ENCODE measurements at regions not wholly inside any gene's neighbourhood (a gene's known extent, or its start where the extent isn't known, plus 50 kb on each side); places are given as distances from the start of the nearest gene placed in this dataset.
"Not testable (repeated sequence)": the region's sequence is repeated elsewhere in the genome, so short reads cannot be mapped to it uniquely, and the experiment has no call there.

GRCh38 chr1:29624320-29625083 lies 388.2 kb downstream of the PTPRU start:
- Histone ChIP-seq H3K27me3 (ENCODE audit: control insufficient read depth in 1 of 2, insufficient read depth in 2 of 2, low read length in 2 of 2) (peaks cover 3 to 17% of the 10 kb centered on the region in 2 donors), H3K9me3 (ENCODE audit: control insufficient read depth in 2 of 2, low read length in 2 of 2) (peaks cover 0 to 14% of the 10 kb centered on the region in 2 donors), H3K4me1 (ENCODE audit: control insufficient read depth, insufficient read depth, low read length) (no peaks in the 10 kb centered on the region), H3K4me3 (ENCODE audit: low read length in 2 of 2) (no peak overlapping the region), H3K9ac (ENCODE audit: low read length in 2 of 2) (no peak overlapping the region), H3K27ac (ENCODE audit: low read length) (no peak overlapping the region), H3K36me3 (ENCODE audit: control insufficient read depth in 2 of 2, insufficient read depth in 2 of 2, low read length in 2 of 2) (no peaks in the 10 kb centered on the region)

GRCh38 chr1:29623501-29623900 lies 387.2 kb downstream of the PTPRU start:
- peaks cover 3 to 15% of the 10 kb centered on the region in 2 donors for H3K27me3 ChIP-seq (ENCODE audit: control insufficient read depth in 1 of 2, insufficient read depth in 2 of 2, low read length in 2 of 2)
- H3K27ac ChIP-seq (ENCODE audit: low read length), result no peak overlapping the region
- H3K36me3 ChIP-seq (ENCODE audit: control insufficient read depth in 2 of 2, insufficient read depth in 2 of 2, low read length in 2 of 2), result no peaks in the 10 kb centered on the region
- H3K9ac ChIP-seq (ENCODE audit: low read length in 2 of 2), result no peak overlapping the region
- peaks cover 0 to 10% of the 10 kb centered on the region in 2 donors for H3K9me3 ChIP-seq (ENCODE audit: control insufficient read depth in 2 of 2, low read length in 2 of 2)
- no peaks in the 10 kb centered on the region for H3K4me1 ChIP-seq (ENCODE audit: control insufficient read depth, insufficient read depth, low read length)
- H3K4me3 ChIP-seq (ENCODE audit: low read length in 2 of 2), result no peak overlapping the region

- H3K9me3 ChIP-seq (ENCODE audit: control insufficient read depth in 2 of 2, low read length in 2 of 2), result no peaks in the 10 kb centered on the region
- H3K36me3 ChIP-seq (ENCODE audit: control insufficient read depth in 2 of 2, insufficient read depth in 2 of 2, low read length in 2 of 2), result no peaks in the 10 kb centered on the region
- no peak overlapping the region for H3K27ac ChIP-seq (ENCODE audit: low read length)
- H3K4me1 ChIP-seq (ENCODE audit: control insufficient read depth, insufficient read depth, low read length), result no peaks in the 10 kb centered on the region
- H3K4me3 ChIP-seq (ENCODE audit: low read length in 2 of 2), result no peak overlapping the region
- H3K27me3 ChIP-seq (ENCODE audit: control insufficient read depth in 1 of 2, insufficient read depth in 2 of 2, low read length in 2 of 2), result peaks cover 3 to 15% of the 10 kb centered on the region in 2 donors
- H3K9ac ChIP-seq (ENCODE audit: low read length in 2 of 2), result no peak overlapping the region
Measured at GRCh38 chr1:29621826-29622435, 385.6 kb downstream of the PTPRU start.

GRCh38 chr1:29620631-29621030 lies 384.3 kb downstream of the PTPRU start:
- Histone ChIP-seq H3K36me3 (ENCODE audit: control insufficient read depth in 2 of 2, insufficient read depth in 2 of 2, low read length in 2 of 2) (no peaks in the 10 kb centered on the region), H3K27ac (ENCODE audit: low read length) (no peak overlapping the region), H3K9me3 (ENCODE audit: control insufficient read depth in 2 of 2, low read length in 2 of 2) (no peaks in the 10 kb centered on the region), H3K9ac (ENCODE audit: low read length in 2 of 2) (no peak overlapping the region), H3K27me3 (ENCODE audit: control insufficient read depth in 1 of 2, insufficient read depth in 2 of 2, low read length in 2 of 2) (peaks cover 3 to 15% of the 10 kb centered on the region in 2 donors), H3K4me3 (ENCODE audit: low read length in 2 of 2) (no peak overlapping the region), H3K4me1 (ENCODE audit: control insufficient read depth, insufficient read depth, low read length) (no peaks in the 10 kb centered on the region)

GRCh38 chr1:29607236-29607635 lies 370.9 kb downstream of the PTPRU start:
- no peak overlapping the region for H3K9ac ChIP-seq (ENCODE audit: low read length in 2 of 2)
- H3K27me3 ChIP-seq (ENCODE audit: control insufficient read depth in 1 of 2, insufficient read depth in 2 of 2, low read length in 2 of 2), result peaks cover 0 to 3% of the 10 kb centered on the region in 2 donors
- no peak overlapping the region for H3K27ac ChIP-seq (ENCODE audit: low read length)
- H3K9me3 ChIP-seq (ENCODE audit: control insufficient read depth in 2 of 2, low read length in 2 of 2), result no peaks in the 10 kb centered on the region
- H3K36me3 ChIP-seq (ENCODE audit: control insufficient read depth in 2 of 2, insufficient read depth in 2 of 2, low read length in 2 of 2), result no peaks in the 10 kb centered on the region
- H3K4me1 ChIP-seq (ENCODE audit: control insufficient read depth, insufficient read depth, low read length), result no peaks in the 10 kb centered on the region
- H3K4me3 ChIP-seq (ENCODE audit: low read length in 2 of 2), result no peak overlapping the region

GRCh38 chr1:29604796-29605195 lies 368.5 kb downstream of the PTPRU start:
- H3K27ac ChIP-seq (ENCODE audit: low read length); H3K36me3 ChIP-seq (ENCODE audit: control insufficient read depth in 2 of 2, insufficient read depth in 2 of 2, low read length in 2 of 2); H3K4me3 ChIP-seq (ENCODE audit: low read length in 2 of 2); H3K9ac ChIP-seq (ENCODE audit: low read length in 2 of 2); H3K27me3 ChIP-seq (ENCODE audit: control insufficient read depth in 1 of 2, insufficient read depth in 2 of 2, low read length in 2 of 2); H3K4me1 ChIP-seq (ENCODE audit: control insufficient read depth, insufficient read depth, low read length); H3K9me3 ChIP-seq (ENCODE audit: control insufficient read depth in 2 of 2, low read length in 2 of 2): not testable (repeated sequence)

- Histone ChIP-seq H3K4me3 (ENCODE audit: low read length in 2 of 2) (no peak overlapping the region), H3K9ac (ENCODE audit: low read length in 2 of 2) (no peak overlapping the region), H3K4me1 (ENCODE audit: control insufficient read depth, insufficient read depth, low read length) (no peaks in the 10 kb centered on the region), H3K27ac (ENCODE audit: low read length) (no peak overlapping the region), H3K9me3 (ENCODE audit: control insufficient read depth in 2 of 2, low read length in 2 of 2) (no peaks in the 10 kb centered on the region), H3K27me3 (ENCODE audit: control insufficient read depth in 1 of 2, insufficient read depth in 2 of 2, low read length in 2 of 2) (peaks cover 0 to 3% of the 10 kb centered on the region in 2 donors), H3K36me3 (ENCODE audit: control insufficient read depth in 2 of 2, insufficient read depth in 2 of 2, low read length in 2 of 2) (no peaks in the 10 kb centered on the region)
Measured at GRCh38 chr1:29603622-29604021, 367.3 kb downstream of the PTPRU start.

- Histone ChIP-seq H3K27ac (ENCODE audit: low read length) (no peak overlapping the region), H3K9ac (ENCODE audit: low read length in 2 of 2) (no peak overlapping the region), H3K36me3 (ENCODE audit: control insufficient read depth in 2 of 2, insufficient read depth in 2 of 2, low read length in 2 of 2) (no peaks in the 10 kb centered on the region), H3K9me3 (ENCODE audit: control insufficient read depth in 2 of 2, low read length in 2 of 2) (no peaks in the 10 kb centered on the region), H3K4me1 (ENCODE audit: control insufficient read depth, insufficient read depth, low read length) (no peaks in the 10 kb centered on the region), H3K4me3 (ENCODE audit: low read length in 2 of 2) (no peak overlapping the region), H3K27me3 (ENCODE audit: control insufficient read depth in 1 of 2, insufficient read depth in 2 of 2, low read length in 2 of 2) (peaks cover 0 to 3% of the 10 kb centered on the region in 2 donors)
Measured at GRCh38 chr1:29602203-29602602, 365.9 kb downstream of the PTPRU start.

- Histone ChIP-seq H3K27me3 (ENCODE audit: control insufficient read depth in 1 of 2, insufficient read depth in 2 of 2, low read length in 2 of 2) (peaks cover 0 to 3% of the 10 kb centered on the region in 2 donors), H3K9ac (ENCODE audit: low read length in 2 of 2) (no peak overlapping the region), H3K36me3 (ENCODE audit: control insufficient read depth in 2 of 2, insufficient read depth in 2 of 2, low read length in 2 of 2) (no peaks in the 10 kb centered on the region), H3K4me3 (ENCODE audit: low read length in 2 of 2) (no peak overlapping the region), H3K9me3 (ENCODE audit: control insufficient read depth in 2 of 2, low read length in 2 of 2) (no peaks in the 10 kb centered on the region), H3K27ac (ENCODE audit: low read length) (no peak overlapping the region), H3K4me1 (ENCODE audit: control insufficient read depth, insufficient read depth, low read length) (no peaks in the 10 kb centered on the region)
Measured at GRCh38 chr1:29601021-29601420, 364.7 kb downstream of the PTPRU start.

GRCh38 chr1:29599826-29600225 lies 363.5 kb downstream of the PTPRU start:
- Histone ChIP-seq H3K36me3 (ENCODE audit: control insufficient read depth in 2 of 2, insufficient read depth in 2 of 2, low read length in 2 of 2) (no peaks in the 10 kb centered on the region), H3K27ac (ENCODE audit: low read length) (no peak overlapping the region), H3K4me3 (ENCODE audit: low read length in 2 of 2) (no peak overlapping the region), H3K9me3 (ENCODE audit: control insufficient read depth in 2 of 2, low read length in 2 of 2) (no peaks in the 10 kb centered on the region), H3K4me1 (ENCODE audit: control insufficient read depth, insufficient read depth, low read length) (no peaks in the 10 kb centered on the region), H3K9ac (ENCODE audit: low read length in 2 of 2) (no peak overlapping the region), H3K27me3 (ENCODE audit: control insufficient read depth in 1 of 2, insufficient read depth in 2 of 2, low read length in 2 of 2) (peaks cover 0 to 6% of the 10 kb centered on the region in 2 donors)

- H3K36me3 ChIP-seq (ENCODE audit: control insufficient read depth in 2 of 2, insufficient read depth in 2 of 2, low read length in 2 of 2), result no peaks in the 10 kb centered on the region
- no peak overlapping the region for H3K27ac ChIP-seq (ENCODE audit: low read length)
- no peak overlapping the region for H3K4me3 ChIP-seq (ENCODE audit: low read length in 2 of 2)
- H3K27me3 ChIP-seq (ENCODE audit: control insufficient read depth in 1 of 2, insufficient read depth in 2 of 2, low read length in 2 of 2), result peaks cover 0 to 7% of the 10 kb centered on the region in 2 donors
- H3K9ac ChIP-seq (ENCODE audit: low read length in 2 of 2), result no peak overlapping the region
- H3K9me3 ChIP-seq (ENCODE audit: control insufficient read depth in 2 of 2, low read length in 2 of 2), result no peaks in the 10 kb centered on the region
- H3K4me1 ChIP-seq (ENCODE audit: control insufficient read depth, insufficient read depth, low read length), result no peaks in the 10 kb centered on the region
Measured at GRCh38 chr1:29599071-29599470, 362.7 kb downstream of the PTPRU start.
